ENCODE measurements at regions not wholly inside any gene's neighbourhood (a gene's known extent, or its start where the extent isn't known, plus 50 kb on each side); places are given as distances from the start of the nearest gene placed in this dataset.

GRCh38 chr6:115190534-115190933 lies 847.7 kb upstream of the HS3ST5 start:
- FAIRE-seq, result no peak
- no peaks in the 10 kb centered on the region for H4K20me1 ChIP-seq (ENCODE audit: insufficient read depth, low read length)
- H3K9ac ChIP-seq (ENCODE audit: insufficient read depth, low read depth, low read length), result no peak overlapping the region
- DNase-seq (ENCODE audit: low spot score), result no peak
- POLR2A ChIA-PET, result no interaction called here
- no peak overlapping the region for H3K4me3 ChIP-seq (replicated peaks in 1 of 3; ENCODE audit: insufficient read depth in 1 of 3, low read depth in 2 of 3, low read length in 3 of 3)
- intact Hi-C loops (cut with micrococcal nuclease; ENCODE audit: unreplicated experiment) (no loop called here), in situ Hi-C loops (cut with HindIII; ENCODE audit: extremely low pct_ligation_motif_present, low pct_unique_long_range_greater_than_20kb) (no loop called here)
- no peak overlapping the region for H3K4me2 ChIP-seq (ENCODE audit: low read depth, low read length)
- peaks cover 4% of the 10 kb centered on the region; the same call in 1 of the 2 replicates for H3K9me3 ChIP-seq (ENCODE audit: low read length)
- H3K79me2 ChIP-seq (ENCODE audit: insufficient read depth, low read length), result no peaks in the 10 kb centered on the region
- no peak for ATAC-seq
- CTCF ChIA-PET (ENCODE audit: low intra/inter-chr PET ratio, low total read pairs), result no interaction called here
- 0% methylated on average over 1 of the region's 1 CpG for WGBS (ENCODE audit: low lambda C conversion rate)
- no TSS peak for BruUV-seq (replicated peaks)
- H3K27me3 ChIP-seq (ENCODE audit: control insufficient read depth in 1 of 2, insufficient read depth in 2 of 2, low read length in 2 of 2), result no peaks in the 10 kb centered on the region
- no peaks in the 10 kb centered on the region for H3K4me1 ChIP-seq (ENCODE audit: insufficient read depth, low read length)
- no peaks in the 10 kb centered on the region for H3K36me3 ChIP-seq (replicated peaks in 1 of 2; ENCODE audit: control insufficient read depth in 1 of 2, insufficient read depth in 2 of 2, low read length in 2 of 2)
- no peak overlapping the region for H3K27ac ChIP-seq (ENCODE audit: extremely low read length, insufficient read depth, low read length)
- H2AFZ ChIP-seq (ENCODE audit: low read length), result no peak overlapping the region
- TF ChIP-seq, protein P1, sequence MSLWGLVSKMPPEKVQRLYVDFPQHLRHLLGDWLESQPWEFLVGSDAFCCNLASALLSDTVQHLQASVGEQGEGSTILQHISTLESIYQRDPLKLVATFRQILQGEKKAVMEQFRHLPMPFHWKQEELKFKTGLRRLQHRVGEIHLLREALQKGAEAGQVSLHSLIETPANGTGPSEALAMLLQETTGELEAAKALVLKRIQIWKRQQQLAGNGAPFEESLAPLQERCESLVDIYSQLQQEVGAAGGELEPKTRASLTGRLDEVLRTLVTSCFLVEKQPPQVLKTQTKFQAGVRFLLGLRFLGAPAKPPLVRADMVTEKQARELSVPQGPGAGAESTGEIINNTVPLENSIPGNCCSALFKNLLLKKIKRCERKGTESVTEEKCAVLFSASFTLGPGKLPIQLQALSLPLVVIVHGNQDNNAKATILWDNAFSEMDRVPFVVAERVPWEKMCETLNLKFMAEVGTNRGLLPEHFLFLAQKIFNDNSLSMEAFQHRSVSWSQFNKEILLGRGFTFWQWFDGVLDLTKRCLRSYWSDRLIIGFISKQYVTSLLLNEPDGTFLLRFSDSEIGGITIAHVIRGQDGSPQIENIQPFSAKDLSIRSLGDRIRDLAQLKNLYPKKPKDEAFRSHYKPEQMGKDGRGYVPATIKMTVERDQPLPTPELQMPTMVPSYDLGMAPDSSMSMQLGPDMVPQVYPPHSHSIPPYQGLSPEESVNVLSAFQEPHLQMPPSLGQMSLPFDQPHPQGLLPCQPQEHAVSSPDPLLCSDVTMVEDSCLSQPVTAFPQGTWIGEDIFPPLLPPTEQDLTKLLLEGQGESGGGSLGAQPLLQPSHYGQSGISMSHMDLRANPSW (CRISPR knock-in tag; IDR thresholded peaks at IDR 0.05; ENCODE audit: borderline replicate concordance), result no peak
- no peak for TF ChIP-seq ZNF30 (CRISPR knock-in tag; IDR thresholded peaks at IDR 0.05)
- no peak for TF ChIP-seq CBX5 (CRISPR knock-in tag; IDR thresholded peaks at IDR 0.05; ENCODE audit: borderline replicate concordance)
- TF ChIP-seq, protein P2, sequence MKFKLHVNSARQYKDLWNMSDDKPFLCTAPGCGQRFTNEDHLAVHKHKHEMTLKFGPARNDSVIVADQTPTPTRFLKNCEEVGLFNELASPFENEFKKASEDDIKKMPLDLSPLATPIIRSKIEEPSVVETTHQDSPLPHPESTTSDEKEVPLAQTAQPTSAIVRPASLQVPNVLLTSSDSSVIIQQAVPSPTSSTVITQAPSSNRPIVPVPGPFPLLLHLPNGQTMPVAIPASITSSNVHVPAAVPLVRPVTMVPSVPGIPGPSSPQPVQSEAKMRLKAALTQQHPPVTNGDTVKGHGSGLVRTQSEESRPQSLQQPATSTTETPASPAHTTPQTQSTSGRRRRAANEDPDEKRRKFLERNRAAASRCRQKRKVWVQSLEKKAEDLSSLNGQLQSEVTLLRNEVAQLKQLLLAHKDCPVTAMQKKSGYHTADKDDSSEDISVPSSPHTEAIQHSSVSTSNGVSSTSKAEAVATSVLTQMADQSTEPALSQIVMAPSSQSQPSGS (CRISPR knock-in tag; IDR thresholded peaks at IDR 0.05), result no peak
- TF ChIP-seq, protein P3, sequence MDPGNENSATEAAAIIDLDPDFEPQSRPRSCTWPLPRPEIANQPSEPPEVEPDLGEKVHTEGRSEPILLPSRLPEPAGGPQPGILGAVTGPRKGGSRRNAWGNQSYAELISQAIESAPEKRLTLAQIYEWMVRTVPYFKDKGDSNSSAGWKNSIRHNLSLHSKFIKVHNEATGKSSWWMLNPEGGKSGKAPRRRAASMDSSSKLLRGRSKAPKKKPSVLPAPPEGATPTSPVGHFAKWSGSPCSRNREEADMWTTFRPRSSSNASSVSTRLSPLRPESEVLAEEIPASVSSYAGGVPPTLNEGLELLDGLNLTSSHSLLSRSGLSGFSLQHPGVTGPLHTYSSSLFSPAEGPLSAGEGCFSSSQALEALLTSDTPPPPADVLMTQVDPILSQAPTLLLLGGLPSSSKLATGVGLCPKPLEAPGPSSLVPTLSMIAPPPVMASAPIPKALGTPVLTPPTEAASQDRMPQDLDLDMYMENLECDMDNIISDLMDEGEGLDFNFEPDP (CRISPR knock-in tag; conservative IDR thresholded peaks at IDR 0.05), result no peak
- no peak for TF ChIP-seq ZNF839 (CRISPR knock-in tag; IDR thresholded peaks at IDR 0.05; ENCODE audit: borderline replicate concordance)
- TF ChIP-seq ZNF326 (CRISPR knock-in tag; IDR thresholded peaks at IDR 0.05; ENCODE audit: borderline replicate concordance), result no peak
- TF ChIP-seq ZNF83 (CRISPR knock-in tag; IDR thresholded peaks at IDR 0.05; ENCODE audit: borderline replicate concordance), result no peak
- TF ChIP-seq ZNF597 (CRISPR knock-in tag; IDR thresholded peaks at IDR 0.05), result no peak
- no peak for TF ChIP-seq WIZ (CRISPR knock-in tag; IDR thresholded peaks at IDR 0.05)
- no peak for TF ChIP-seq IKZF4 (CRISPR knock-in tag; IDR thresholded peaks at IDR 0.05; ENCODE audit: borderline replicate concordance, low read depth, not compliant biosample characterization)
- TF ChIP-seq MAFK (conservative IDR thresholded peaks at IDR 0.05 in 1 of 2, IDR thresholded peaks at IDR 0.05 in 1 of 2; ENCODE audit: low read length in 2 of 2), result no peak

All from HepG2 (cell line).